GM06990 (cell line): ENCODE measurements at regions not wholly inside any gene's neighbourhood (a gene's known extent, or its start where the extent isn't known, plus 50 kb on each side); places are given as distances from the start of the nearest gene placed in this dataset.

Experiments
- DNase-seq: peaks from one replicate; pipeline ENCODE4 v3.0.0-alpha.2; 2011; ENCODE audit not compliant: insufficient read length; ENCODE audit errors: extremely low read depth
- H3K27me3 ChIP-seq: replicated peaks from 2 replicates; pipeline ENCODE4 v1.6.0; 2011; ENCODE audit warnings: low read length; ENCODE audit not compliant: control insufficient read depth, insufficient read depth
- H3K36me3 ChIP-seq: 2 replicates; pipeline ENCODE4 v1.5.1; 2011; ENCODE audit warnings: low read length; ENCODE audit not compliant: control insufficient read depth, insufficient read depth
- H3K4me3 ChIP-seq: replicated peaks from 2 replicates; pipeline ENCODE4 v1.5.1; 2011; ENCODE audit warnings: low read depth, mild to moderate bottlenecking, control low read depth, low read length
- TF ChIP-seq, protein P1 (sequence below): IDR thresholded peaks from 2 replicates; pipeline ENCODE4 v1.5.1; 2011; ENCODE audit warnings: low read length, control low read depth, mild to moderate bottlenecking, inconsistent platforms; ENCODE audit not compliant: insufficient read depth, poor library complexity, severe bottlenecking

DNA sequence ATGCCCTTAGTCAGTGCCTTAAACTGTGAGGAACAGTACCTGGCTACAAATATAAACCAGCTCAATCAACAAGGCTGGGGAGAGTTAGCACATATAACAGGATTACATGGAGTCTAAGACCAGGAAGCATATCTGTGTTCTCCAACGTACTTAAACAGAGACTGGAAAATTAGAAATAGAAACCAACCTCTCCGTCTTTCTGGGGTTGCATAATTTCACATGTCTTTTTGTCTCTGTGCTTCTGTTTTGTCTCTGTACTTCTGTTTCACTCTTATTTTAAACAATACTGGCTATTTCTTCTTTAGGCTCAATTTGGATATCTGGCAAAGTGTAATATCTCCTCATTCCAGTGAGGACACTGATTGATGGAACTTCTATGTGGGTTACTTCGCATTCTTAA lies 749.0 kb upstream of the ZEB2 start:
- Histone ChIP-seq H3K4me3 (no peak overlapping the region), H3K27me3 (no peaks in the 10 kb centered on the region), H3K36me3 (no peaks in the 10 kb centered on the region)
- no peak for DNase-seq
- TF ChIP-seq, protein P1, sequence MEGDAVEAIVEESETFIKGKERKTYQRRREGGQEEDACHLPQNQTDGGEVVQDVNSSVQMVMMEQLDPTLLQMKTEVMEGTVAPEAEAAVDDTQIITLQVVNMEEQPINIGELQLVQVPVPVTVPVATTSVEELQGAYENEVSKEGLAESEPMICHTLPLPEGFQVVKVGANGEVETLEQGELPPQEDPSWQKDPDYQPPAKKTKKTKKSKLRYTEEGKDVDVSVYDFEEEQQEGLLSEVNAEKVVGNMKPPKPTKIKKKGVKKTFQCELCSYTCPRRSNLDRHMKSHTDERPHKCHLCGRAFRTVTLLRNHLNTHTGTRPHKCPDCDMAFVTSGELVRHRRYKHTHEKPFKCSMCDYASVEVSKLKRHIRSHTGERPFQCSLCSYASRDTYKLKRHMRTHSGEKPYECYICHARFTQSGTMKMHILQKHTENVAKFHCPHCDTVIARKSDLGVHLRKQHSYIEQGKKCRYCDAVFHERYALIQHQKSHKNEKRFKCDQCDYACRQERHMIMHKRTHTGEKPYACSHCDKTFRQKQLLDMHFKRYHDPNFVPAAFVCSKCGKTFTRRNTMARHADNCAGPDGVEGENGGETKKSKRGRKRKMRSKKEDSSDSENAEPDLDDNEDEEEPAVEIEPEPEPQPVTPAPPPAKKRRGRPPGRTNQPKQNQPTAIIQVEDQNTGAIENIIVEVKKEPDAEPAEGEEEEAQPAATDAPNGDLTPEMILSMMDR = no peak

- H3K27me3 ChIP-seq = no peaks in the 10 kb centered on the region
- TF ChIP-seq, protein P1 = no peak
- no peak overlapping the region for H3K4me3 ChIP-seq
- no peaks in the 10 kb centered on the region for H3K36me3 ChIP-seq
- no peak for DNase-seq
Observed at GRCh38 chr2:145267451-145267850, 747.5 kb upstream of the ZEB2 start.

DNA sequence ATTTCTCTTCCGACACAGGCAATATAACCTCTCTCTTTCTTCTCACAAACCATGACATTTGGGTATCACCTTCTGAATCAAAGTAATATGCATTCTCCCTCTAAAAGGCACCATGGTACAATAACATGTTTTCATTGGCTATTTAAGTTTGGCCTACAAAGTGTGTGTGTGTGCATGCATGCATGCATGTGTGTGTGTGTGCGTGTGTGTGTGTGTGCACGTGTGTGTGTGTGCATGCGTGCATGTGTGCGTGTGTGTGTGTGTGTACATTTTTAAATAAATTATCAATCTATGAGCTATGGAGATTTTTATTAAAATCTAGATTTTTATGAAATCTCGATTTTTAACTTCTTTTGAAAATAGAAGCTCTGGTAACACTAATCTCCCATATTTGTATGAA lies 745.3 kb upstream of the ZEB2 start:
- H3K27me3 ChIP-seq = no peaks in the 10 kb centered on the region
- no peak for DNase-seq
- TF ChIP-seq, protein P1 = no peak
- no peak overlapping the region for H3K4me3 ChIP-seq
- H3K36me3 ChIP-seq = no peaks in the 10 kb centered on the region

- DNase-seq = no peak
- TF ChIP-seq, protein P1 = no peak
- no peaks in the 10 kb centered on the region for H3K36me3 ChIP-seq
- 0 out of 2 replicates have a peak, but pooled peaks cover 1% of the 10 kb centered on the region for H3K27me3 ChIP-seq
- no peak overlapping the region for H3K4me3 ChIP-seq
Observed at GRCh38 chr2:145260674-145261073, 740.8 kb upstream of the ZEB2 start.

DNA sequence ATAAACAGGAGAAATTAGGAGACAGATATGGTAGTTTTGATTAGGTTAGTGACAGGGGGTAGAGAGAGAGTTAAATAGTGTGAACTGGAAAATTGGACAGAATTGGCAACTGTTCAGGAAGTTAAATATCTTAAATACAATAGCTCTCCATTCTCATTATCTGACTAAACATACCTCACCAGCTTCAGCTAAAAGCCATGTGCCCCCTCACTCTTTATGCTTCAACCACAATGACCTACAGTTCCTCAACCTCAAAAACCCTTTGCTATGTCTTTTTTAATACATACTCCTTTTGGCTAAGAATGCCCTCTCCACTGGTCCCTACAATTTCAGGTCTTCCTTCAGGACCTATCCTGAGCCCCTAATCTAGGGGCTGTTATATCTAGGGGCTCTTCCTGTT lies 740.2 kb upstream of the ZEB2 start:
- Histone ChIP-seq H3K4me3 (no peak overlapping the region), H3K36me3 (no peaks in the 10 kb centered on the region), H3K27me3 (0 out of 2 replicates have a peak, but pooled peaks cover 1% of the 10 kb centered on the region)
- DNase-seq = no peak
- TF ChIP-seq, protein P1 = no peak
